Tibial nerve (tissue), 4 donors: ENCODE measurements at regions not wholly inside any gene's neighbourhood (a gene's known extent, or its start where the extent isn't known, plus 50 kb on each side); places are given as distances from the start of the nearest gene placed in this dataset.

ENCODE experiments used
- CTCF ChIP-seq, 5 experiments: fragments of 200-600 bp in 3 of 5; fragments of 450-650 bp in 2 of 5; sonication (generic) in 3 of 5; IDR thresholded peaks; one replicate each; pipeline ENCODE4 v1.5.1; 2016 to 2019; ENCODE audit warnings: antibody characterized with exemption in 5 of 5, mild to moderate bottlenecking in 3 of 5, moderate library complexity in 2 of 5
- EP300 ChIP-seq, 2 donors: sonication (generic); formaldehyde crosslinking; IDR thresholded peaks; one replicate each; pipeline ENCODE4 v1.6.1; 2017; ENCODE audit warnings: antibody characterized with exemption in 2 of 2, mild to moderate bottlenecking in 1 of 2
- POLR2A ChIP-seq, 2 donors: fragments of 450-650 bp; IDR thresholded peaks; one replicate each; pipeline ENCODE4 v1.6.1; 2017; ENCODE audit warnings: antibody characterized with exemption in 2 of 2, mild to moderate bottlenecking in 2 of 2, moderate library complexity in 2 of 2

GRCh38 chr3:94413336-94414108 is 350.7 kb downstream of the NSUN3 start:
- TF ChIP-seq CTCF (IDR thresholded peaks at IDR 0.05) = no peak
- no peak for TF ChIP-seq POLR2A (IDR thresholded peaks at IDR 0.05)
- TF ChIP-seq EP300 (IDR thresholded peaks at IDR 0.05) = no peak
